OCI-LY3 (cell line): ENCODE measurements at regions not wholly inside any gene's neighbourhood (a gene's known extent, or its start where the extent isn't known, plus 50 kb on each side); places are given as distances from the start of the nearest gene placed in this dataset.

Experiments used
- CTCF ChIP-seq: fragments of 200-600, 300-600 bp; sonication (generic); IDR thresholded peaks from 2 replicates; pipeline ENCODE4 v1.5.1; 2014; ENCODE audit warnings: antibody characterized with exemption, low read length, low read depth
- EZH2phosphoT487 ChIP-seq: fragments of 200-600 bp; shearing (Covaris generic); IDR thresholded peaks from 2 replicates; pipeline ENCODE4 v1.6.1; 2018; ENCODE audit warnings: antibody characterized with exemption, mixed run types, low read depth

GRCh38 chr18:37691162-37691561 is 125.6 kb upstream of the CELF4 start:
- no peak for TF ChIP-seq CTCF
- TF ChIP-seq EZH2phosphoT487 = no peak
